ACHN (cell line): ENCODE measurements at regions not wholly inside any gene's neighbourhood (a gene's known extent, or its start where the extent isn't known, plus 50 kb on each side); places are given as distances from the start of the nearest gene placed in this dataset.
"Not testable (repeated sequence)": the region's sequence is repeated elsewhere in the genome, so short reads cannot be mapped to it uniquely, and the experiment has no call there.

ENCODE experiments used
- DNase-seq: peaks from one replicate; pipeline ENCODE4 v3.0.0-alpha.2; 2015
- in situ Hi-C: cut with HindIII; loops from 2 replicates; pipeline ENCODE4 v1.10.0; 2017; ENCODE audit warnings: low sequenced_read_pairs, low pct_ligation_motif_present, low pct_unique_long_range_greater_than_20kb

- no peak for DNase-seq
- in situ Hi-C loops, result no loop called here
Measured at GRCh38 chr4:71841336-71841735, 57.5 kb upstream of the GC start.

- no peak for DNase-seq
- in situ Hi-C loops, result no loop called here
Measured at GRCh38 chr4:71847300-71847699, 63.4 kb upstream of the GC start.

GRCh38 chr4:71855944-71856343 is 72.1 kb upstream of the GC start:
- in situ Hi-C loops, result no loop called here
- DNase-seq, result no peak

GRCh38 chr4:71857713-71858451 is 74.0 kb upstream of the GC start:
- in situ Hi-C loops, result no loop called here

GRCh38 chr4:71860643-71861042 is 76.8 kb upstream of the GC start:
- DNase-seq, result peak; percentile 16
- in situ Hi-C loops, result no loop called here

More at GRCh38 chr4:71857713-71858451, 74.0 kb upstream of the GC start:
- DNase-seq, result no peak

GRCh38 chr4:71862315-71862714 is 78.4 kb upstream of the GC start:
- no peak for DNase-seq
- in situ Hi-C loops, result no loop called here

- DNase-seq, result no peak
- in situ Hi-C loops, result no loop called here
Measured at GRCh38 chr4:71863457-71863856, 79.6 kb upstream of the GC start.

GRCh38 chr4:71864380-71864779 is 80.5 kb upstream of the GC start:
- no peak for DNase-seq
- in situ Hi-C loops, result no loop called here

GRCh38 chr4:71866212-71866885 is 82.5 kb upstream of the GC start:
- in situ Hi-C loops, result no loop called here
- DNase-seq, result no peak

GRCh38 chr4:71867598-71867997 is 83.7 kb upstream of the GC start:
- in situ Hi-C loops, result no loop called here
- no peak for DNase-seq

GRCh38 chr4:71870456-71870855 is 86.6 kb upstream of the GC start:
- in situ Hi-C loops, result no loop called here
- DNase-seq, result no peak

GRCh38 chr4:71872221-71872620 is 88.3 kb upstream of the GC start:
- in situ Hi-C loops, result no loop called here
- no peak for DNase-seq

GRCh38 chr4:71872767-71873415 is 89.0 kb upstream of the GC start:
- in situ Hi-C loops, result no loop called here
- DNase-seq, result no peak

GRCh38 chr4:71878376-71878775 is 94.5 kb upstream of the GC start:
- DNase-seq, result no peak
- in situ Hi-C loops, result no loop called here

GRCh38 chr4:71882113-71882841 is 98.4 kb upstream of the GC start:
- no peak for DNase-seq
- in situ Hi-C loops, result no loop called here

- in situ Hi-C loops, result not testable (repeated sequence)
Measured at GRCh38 chr4:71900366-71900765, 116.5 kb upstream of the GC start.

GRCh38 chr4:71905594-71905993 is 121.7 kb upstream of the GC start:
- in situ Hi-C loops, DNase-seq: not testable (repeated sequence)

More at GRCh38 chr4:71900366-71900765, 116.5 kb upstream of the GC start:
- not testable (repeated sequence) for DNase-seq

- in situ Hi-C loops, result no loop called here
- no peak for DNase-seq
Measured at GRCh38 chr4:71906096-71906495, 122.2 kb upstream of the GC start.

- no peak for DNase-seq
- in situ Hi-C loops, result no loop called here
Measured at GRCh38 chr4:71907071-71907470, 123.2 kb upstream of the GC start.
